SKM-1 (cell line): ENCODE measurements at regions not wholly inside any gene's neighbourhood (a gene's known extent, or its start where the extent isn't known, plus 50 kb on each side); places are given as distances from the start of the nearest gene placed in this dataset.
"Not testable (repeated sequence)": the region's sequence is repeated elsewhere in the genome, so short reads cannot be mapped to it uniquely, and the experiment has no call there.

ENCODE experiments used
- DNase-seq: peaks from one replicate; lab custom pipeline; 2025; ENCODE audit not compliant: unreplicated experiment; lab: John Stamatoyannopoulos, UW

DNA sequence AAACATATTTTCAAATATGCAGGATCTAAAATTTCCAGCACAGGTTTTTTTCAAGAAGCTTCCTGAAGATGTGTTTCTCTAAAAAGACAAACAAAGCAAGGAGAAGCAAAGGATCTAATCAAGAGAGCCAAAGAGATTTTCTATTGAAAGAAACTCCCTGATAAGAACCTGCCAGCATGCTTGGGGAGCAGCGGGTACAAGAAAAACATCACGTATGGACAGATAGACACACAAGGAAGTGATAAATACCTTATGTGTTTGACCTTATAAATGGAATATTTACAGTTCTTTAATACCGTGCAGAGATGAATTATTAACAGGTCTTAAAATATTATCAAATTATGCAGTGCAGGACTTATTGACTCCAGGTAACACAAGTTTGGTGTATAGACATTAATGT is 562.1 kb downstream of the DACH1 start:
- DNase-seq = no peak

DNA sequence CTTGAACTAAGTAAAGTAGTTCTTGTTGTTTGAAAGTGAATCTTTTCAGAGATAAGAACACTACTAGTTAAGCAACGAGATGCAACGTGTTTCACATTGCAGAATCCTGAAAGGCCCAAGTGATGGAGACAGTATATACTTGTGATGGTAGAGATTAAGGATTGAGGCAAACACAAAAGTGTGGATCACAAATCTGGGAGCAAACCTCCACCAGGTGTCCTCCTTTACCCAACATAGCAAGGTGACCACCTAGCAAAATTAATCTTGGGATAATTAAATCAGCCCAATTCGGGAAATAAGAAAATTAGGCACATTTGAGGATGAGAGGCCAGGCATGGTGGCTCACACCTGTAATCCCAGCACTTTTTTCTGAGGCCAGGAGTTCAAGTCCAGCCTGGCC is 563.9 kb downstream of the DACH1 start:
- no peak for DNase-seq

DNA sequence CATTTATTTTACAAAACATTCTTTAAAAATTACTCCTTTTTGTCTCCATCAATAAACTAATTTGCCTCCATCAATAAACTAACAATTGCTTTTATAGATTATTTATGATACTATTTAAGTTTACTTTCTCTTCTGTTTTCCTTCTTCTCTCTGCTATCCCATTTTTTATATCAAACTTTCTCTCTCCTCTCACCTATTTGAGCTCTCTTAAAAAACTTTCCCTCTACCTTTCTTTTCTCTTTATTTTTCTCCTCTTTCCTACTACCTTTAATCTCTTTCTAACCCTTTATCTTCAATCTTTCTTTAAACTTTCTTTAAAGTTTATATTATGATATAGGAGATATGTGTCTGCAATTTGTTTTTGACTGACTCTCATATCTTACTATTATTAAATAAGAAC is 566.4 kb downstream of the DACH1 start:
- no peak for DNase-seq

DNA sequence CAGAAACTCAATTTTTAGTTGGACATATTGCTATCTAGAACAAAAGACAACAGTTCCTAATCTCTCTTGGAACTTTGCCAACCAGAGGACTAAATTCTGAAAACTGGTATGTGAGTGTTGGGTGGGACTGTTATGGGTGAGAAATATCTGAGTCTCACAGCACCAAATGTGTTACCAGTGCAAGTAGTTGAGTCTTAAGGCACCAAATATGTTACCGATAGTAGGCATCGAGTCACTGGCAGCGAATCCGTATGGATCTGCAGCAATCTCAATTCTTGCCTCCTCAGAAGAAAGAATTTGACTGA is 575.2 kb downstream of the DACH1 start:
- DNase-seq = no peak

DNA sequence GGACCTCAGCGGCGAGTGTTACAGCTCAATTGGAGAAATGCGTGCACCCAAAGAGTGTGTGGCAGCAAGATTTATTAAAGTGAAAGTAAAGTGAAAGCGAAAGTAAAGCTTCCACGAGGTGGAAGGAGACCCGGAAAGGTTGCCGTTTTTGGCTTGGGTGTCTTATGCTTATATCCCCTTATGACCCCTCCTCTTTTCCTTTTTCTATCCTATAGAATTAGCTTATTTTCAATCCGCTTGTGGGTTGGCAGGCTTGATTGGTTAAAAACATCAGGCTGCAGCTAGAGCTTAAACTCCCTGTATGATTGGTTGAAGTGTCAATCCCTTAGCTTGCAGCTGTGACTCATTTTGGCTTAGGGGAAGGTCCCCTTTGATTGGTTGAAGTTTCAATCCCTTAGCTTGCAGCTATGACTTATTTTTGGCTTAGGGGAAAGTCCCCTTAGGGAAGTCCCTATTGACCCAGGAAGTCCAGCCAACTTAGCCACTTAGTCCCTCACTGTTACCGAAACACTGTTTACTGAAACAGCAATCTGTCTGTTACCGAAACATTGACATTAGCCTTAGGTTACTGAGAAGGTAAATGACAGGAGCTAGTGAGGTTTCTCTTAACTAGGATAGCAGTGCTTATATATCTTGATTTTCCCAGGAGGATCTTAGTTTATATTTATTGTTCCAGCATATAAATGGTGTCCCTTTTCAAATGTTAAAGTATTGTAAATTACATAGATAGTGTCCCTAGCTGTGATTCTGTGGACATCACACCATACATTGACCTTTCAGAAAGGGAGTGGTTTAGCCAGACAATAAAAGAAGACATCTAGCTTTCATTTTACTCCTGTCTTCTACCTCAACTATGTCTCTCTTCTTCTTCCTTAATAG is 575.8 kb downstream of the DACH1 start:
- DNase-seq = no peak

DNA sequence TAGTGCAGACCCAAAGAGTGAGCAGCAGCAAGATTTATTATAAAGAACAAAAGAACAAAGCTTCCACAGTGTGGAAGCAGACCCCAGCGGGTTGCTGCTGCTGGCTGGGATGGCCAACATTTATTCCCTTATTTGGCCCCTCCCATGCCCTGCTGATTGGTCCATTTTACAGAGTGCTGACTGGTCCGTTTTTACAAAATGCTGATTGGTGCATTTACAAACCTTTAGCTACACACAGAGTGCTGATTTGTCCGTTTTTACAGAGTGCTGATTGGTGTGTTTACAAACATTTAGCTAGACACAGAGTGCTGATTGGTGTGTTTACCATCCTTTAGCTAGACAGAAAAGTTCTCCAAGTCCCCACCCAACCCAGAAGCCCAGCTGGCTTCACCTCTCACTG is 577.0 kb downstream of the DACH1 start:
- DNase-seq = not testable (repeated sequence)

DNA sequence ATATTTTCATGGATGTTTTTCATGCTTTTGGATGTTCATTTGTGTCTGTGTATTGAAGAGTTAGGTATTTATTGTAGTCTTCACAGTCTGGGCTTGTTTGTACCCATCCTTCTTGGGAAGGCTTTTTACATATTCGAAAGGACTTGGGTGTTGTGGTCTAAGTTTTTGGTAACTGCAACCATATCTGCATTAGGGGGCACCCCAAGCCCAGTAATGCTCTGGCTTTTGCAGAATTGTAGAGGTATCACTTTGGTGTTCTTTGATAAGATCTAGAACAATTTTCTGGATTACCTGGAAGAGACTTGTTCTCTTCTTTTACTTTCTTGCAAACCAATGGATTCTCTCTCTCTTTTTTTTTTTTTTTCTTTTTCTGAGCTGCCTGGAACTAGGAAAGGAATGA is 581.3 kb downstream of the DACH1 start:
- no peak for DNase-seq

DNA sequence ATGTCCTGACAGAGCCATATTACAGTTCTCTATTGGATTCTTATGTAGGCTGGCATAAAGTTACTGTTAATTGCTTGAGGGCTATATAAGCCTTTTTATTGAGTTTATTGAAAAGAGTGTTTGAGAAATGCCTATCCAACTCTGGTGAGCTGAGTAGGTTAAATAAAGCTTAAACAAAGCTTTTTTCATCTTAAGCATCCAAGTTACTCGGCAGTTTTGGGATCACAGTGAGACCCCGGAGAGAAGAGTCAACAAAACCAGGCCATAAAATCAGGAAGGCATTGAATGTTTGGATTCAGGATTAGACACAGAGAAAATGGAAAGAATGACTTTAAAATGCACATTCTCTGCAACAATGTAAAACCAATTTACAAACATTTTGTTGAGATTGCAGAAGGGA is 588.5 kb downstream of the DACH1 start:
- no peak for DNase-seq

DNA sequence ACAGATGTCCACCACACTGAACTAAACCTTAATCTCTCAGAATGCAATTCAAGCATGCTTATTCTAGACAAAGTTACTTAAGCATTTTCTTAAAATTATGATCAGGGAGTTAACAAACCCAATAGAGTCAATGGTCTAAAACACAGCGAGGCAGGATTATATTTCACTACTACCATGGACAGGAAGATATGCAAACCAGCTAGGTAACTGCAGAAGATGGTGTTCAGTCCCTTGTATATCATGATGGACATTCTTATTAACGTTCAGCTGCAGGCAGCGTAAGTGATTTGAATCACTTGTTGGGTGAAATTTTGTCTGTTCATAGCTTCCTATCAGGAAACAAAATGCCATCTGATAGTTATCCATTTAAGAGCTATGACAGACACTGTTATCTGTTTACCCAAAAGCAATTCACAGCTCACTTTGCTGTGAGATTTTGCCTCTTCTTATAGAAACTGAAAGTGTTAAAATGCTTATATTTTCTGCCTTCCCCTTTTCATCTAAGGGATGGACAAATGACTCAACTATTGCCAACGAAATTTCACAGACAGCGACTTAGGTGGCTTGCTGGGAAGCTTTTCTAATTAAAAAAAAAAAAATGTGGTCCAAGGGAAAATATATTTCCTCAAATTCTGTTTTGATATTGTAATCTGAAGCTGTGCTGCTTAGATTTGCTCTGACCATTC is 591.9 kb downstream of the DACH1 start:
- DNase-seq = no peak

DNA sequence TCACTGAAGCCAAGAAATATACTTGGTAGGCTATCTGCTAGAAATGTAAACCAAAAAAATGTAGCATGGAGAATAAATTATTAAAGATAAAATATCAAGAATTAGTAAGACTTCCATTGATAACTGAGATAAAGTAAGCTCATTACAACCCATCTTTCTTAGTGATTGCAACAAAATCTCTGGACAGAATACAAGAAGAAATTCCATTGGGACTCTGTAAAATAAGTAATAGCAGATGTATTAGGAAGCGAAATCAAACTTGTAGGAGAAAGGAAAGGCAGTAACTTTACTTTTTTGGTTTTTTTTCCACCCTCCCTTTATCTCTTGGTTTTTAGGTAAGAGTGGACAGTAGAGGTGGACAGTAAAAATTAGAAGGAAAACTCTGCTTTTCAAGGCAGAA is 605.7 kb downstream of the DACH1 start:
- no peak for DNase-seq

DNA sequence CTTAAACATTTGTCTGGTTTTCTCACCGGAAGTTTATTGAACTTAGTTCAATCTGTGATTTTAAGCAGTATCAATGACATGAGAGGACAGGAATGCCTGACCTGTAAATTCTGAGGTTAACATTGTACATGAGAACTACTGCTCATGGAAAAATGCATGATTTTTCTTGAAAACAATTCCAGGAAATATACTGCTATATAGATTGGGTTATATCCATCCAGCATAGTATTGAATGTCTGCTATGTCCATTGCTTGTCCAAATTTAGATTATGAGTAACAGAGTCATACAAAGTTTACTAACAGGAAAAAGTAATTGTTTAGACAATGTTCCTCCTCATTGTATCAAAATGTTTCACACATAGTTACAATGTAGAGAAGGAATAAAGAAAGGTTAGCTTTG is 606.8 kb downstream of the DACH1 start:
- DNase-seq = no peak

DNA sequence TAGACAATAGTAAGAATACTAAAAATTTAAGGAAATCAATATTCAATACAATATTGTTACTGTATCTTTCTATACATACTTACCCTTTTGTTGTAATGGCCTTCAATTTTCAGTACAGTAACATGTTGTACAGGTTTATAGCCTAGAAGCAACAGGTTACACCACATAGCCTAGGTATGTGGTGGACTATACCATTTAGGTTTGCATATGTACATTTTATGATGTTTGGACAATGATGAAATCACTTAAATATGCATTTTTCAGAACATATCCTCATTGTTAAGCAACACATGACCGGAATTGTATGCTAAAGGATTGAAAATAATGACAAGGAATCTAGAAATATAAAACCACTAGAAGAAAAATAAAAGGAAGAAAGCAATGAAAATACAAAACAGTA is 611.4 kb downstream of the DACH1 start:
- DNase-seq = no peak

DNA sequence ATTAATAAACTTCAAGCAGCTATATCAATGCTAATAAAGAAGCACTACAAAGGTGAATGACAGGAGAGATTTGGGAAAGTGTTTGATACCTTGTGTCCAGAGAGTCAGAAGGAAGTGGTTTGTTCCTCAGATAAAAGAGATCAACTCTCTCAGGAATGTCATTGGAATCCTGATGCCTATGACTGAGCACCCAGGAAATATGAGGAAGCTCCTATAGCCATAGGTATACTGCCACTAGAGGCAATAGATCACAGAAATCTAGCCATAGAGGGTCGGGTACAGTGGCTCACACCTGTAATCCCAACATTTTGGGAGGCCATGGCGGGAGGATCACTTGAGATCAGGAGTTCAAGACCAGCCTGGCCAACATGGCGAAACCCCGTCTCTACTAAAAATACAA is 612.6 kb downstream of the DACH1 start:
- no peak for DNase-seq

DNA sequence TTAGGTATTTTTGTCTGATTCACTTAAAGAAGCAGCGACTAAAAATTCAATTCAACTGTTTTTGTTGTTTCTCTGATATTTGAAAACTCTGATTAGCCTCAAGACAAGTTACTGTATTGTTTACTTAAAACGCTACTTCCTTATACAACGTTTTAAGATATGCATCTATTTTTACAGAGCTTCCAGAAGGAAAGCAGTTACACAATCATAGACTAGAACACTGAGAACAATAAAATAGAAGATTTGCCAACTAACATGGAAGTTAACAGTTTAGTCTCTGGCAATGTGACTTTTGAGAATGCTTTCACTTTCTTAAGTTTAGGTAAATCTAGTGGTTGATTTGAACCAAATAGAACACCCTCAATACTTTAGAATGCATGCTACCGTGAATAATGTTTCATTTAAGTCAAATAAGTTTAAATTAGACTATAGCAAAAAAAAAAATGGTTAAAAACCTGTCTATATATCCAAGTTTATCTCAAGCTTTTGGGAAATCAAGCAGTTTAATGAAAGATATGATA is 614.8 kb downstream of the DACH1 start:
- DNase-seq = no peak

DNA sequence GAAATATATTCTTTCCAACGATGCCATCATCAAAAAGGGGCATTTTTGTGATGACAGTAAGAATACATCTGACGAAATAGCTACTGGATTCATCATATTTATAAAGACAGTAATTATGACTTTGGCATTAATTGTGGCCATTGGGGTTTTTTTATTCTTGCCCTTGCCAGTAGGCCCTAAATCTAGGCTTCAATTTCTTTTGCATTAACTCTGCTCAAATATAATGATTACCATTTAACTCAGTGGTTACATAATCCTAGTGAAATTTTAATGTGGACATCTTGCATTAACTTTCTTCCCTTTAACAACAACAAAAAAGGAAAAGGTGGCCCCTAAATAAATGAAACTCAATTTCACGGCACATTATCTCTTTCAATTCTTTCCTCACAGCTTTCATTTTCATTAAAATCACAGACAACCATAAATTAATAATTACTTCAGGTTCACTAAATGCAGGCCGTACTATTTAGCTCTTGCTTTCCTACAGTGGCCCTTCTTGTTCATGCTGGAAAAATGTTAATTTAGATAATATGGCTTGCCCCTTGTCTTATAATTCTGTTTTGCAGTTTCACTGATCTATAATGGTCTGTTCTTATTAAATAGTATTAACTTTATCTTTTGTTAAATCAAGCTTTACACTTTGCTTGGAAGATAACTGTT is 615.6 kb downstream of the DACH1 start:
- no peak for DNase-seq

DNA sequence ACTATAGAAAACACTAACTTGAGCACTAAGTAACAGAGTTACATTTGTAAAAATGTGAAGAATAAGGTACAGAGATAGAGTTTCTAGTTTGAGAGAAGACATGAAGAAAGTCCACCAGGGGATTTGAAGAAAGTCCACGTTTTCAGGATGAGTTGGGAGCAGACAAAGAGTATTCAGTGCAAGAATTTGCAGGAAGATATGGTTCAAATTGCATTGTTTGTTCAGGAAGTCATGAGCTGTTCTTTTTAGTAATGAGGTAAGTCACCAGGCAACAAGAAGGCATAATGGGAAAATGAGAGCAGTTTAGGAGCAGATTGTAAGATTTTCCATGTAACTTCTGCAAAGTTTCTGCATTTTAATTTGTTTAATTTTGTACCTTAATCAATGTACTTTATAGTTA is 618.0 kb downstream of the DACH1 start:
- no peak for DNase-seq

DNA sequence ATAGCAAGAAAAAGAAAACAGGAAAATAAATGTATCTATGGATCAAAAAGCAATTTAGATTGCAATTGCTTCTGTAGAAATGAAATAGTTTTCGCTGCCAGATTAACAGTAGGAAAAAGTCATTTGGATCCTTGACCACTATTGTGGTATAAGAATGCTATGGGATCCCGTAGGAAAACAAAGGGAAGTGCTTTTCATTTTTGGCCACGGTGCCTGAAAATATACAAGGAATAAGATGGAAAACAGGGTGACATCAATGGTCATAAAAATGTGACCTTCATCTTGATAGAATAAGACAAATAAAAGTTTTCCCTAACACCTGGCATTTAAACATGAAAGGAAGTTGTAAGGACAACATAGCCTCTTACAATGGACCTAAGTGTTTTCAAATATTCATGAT is 622.8 kb downstream of the DACH1 start:
- no peak for DNase-seq

DNA sequence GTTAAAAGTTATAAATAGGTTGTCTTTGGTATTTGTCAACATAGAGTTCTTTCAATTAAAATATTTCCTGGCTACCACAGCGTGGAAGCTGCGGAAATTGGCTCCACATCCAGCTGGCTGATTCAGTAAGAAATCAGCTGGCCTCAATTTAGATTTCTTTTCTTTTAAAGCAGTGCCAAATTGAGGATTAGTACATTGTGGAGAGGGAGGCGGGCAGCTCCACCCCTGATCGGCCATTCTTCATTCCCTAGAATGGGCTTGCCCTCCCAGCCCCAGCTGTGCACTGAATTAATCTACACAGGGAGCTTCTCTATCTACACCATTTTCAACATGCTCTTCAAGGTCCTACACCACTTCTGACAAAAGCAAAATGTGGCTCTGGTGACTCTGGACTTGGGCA is 624.8 kb downstream of the DACH1 start:
- DNase-seq = no peak

DNA sequence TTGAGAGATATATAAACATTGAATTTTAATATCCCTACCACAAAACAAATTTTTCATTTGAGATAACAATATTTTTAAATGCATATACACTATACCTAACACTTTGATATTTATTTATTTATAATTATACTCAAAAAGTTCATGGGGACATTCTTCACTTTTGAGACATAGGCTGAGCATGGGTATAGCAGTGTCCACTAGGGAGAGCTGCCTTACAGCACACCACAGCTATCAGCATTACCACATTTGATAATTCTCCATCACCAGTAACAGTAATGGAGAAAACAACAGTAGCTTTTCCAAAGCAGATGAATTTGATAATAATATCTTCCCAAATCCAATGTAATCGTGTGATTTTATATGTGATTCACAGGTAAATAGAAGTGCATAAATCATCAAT is 626.1 kb downstream of the DACH1 start:
- DNase-seq = no peak

DNA sequence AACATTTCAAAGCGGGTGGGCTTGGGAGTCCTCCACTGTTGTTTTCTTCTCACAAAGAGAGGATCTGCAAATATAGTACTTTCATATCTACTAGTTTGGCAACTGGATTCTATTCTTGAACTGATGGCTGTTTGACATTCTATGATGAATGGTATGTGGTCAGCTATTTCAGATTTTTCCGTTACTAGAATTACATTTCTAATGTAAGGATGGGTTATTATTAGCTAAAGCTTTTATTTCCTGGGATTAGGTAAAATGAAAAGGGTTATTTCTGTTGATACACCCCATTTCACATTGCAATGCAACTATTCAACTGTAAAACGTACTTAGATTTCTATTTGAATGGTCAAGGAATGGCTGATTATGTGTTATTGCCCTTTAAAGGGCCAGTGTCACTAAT is 629.7 kb downstream of the DACH1 start:
- no peak for DNase-seq

DNA sequence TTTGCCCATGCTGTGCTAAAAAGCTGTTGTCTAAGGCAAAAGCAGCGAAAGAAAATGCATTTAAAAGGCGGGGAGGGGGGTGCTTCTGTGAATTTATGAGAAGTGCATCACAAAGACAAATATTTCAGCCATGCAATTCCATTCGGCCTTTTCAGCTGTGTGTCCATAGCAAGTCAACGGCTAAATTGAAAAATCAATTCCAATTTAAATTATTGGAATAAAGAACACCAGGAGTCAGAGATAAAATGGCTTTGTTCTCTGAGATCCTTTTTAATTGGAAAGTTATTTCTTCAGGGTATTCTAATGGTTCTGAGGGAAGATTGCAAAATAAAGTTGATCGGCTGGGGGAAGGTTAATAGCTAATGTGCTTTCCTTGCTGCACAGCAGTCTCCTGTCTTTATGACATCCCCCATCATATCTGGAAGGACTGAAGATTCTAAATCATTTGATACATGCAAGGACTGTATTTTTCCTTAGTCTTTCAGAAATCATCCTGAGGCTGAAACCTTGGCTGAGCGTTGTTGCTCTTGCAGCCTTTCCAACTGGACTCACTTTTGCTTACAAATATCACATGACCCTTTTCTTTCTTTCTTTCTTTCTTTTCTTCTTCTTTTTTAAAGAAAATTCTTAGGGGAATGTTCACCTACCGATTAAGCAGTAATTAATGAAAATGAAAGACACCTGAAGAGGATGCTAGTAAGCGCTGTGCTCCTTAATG is 647.1 kb downstream of the DACH1 start:
- DNase-seq = no peak
